K562 (cell line): ENCODE measurements at regions not wholly inside any gene's neighbourhood (a gene's known extent, or its start where the extent isn't known, plus 50 kb on each side); places are given as distances from the start of the nearest gene placed in this dataset.

Source experiments
- ARNT ChIP-seq, 2 experiments: fragments of 450-650 bp; IDR thresholded peaks; 2 replicates each; pipeline ENCODE4 v1.6.1; 2016; ENCODE audit warnings: mild to moderate bottlenecking in 1 of 2
- EWSR1 ChIP-seq: fragments of 450-650 bp; IDR thresholded peaks from 2 replicates; pipeline ENCODE4 v1.6.1; 2018; ENCODE audit warnings: borderline replicate concordance, mild to moderate bottlenecking, low read depth, moderate library complexity; ENCODE audit not compliant: partially characterized antibody
- FOXJ3 ChIP-seq: sonication (generic); formaldehyde crosslinking; IDR thresholded peaks from 2 replicates; pipeline ENCODE4 v1.4.0; 2020; ENCODE audit warnings: mild to moderate bottlenecking, missing genetic modification reagents
- HDAC8 ChIP-seq: fragments of 450-650 bp; IDR thresholded peaks from 2 replicates; pipeline ENCODE4 v1.6.1; 2016; ENCODE audit warnings: mild to moderate bottlenecking, missing genetic modification characterization, moderate library complexity, missing compliant biosample characterization
- HDGF ChIP-seq: fragments of 450-650 bp; IDR thresholded peaks from 2 replicates; pipeline ENCODE4 v1.6.1; 2016
- HSF4 ChIP-seq: fragments of 250-450 bp; sonication (Bioruptor Pico); IDR thresholded peaks from 2 replicates; pipeline ENCODE4 v2.1.2; 2022; ENCODE audit warnings: mild to moderate bottlenecking, moderate library complexity, borderline replicate concordance
- KDM4B ChIP-seq, 2 experiments: fragments of 450-650 bp in 1 of 2; sonication (generic) in 1 of 2; IDR thresholded peaks; 2 replicates each; pipeline ENCODE4 v1.6.1; 2016 to 2017; ENCODE audit warnings: borderline replicate concordance in 2 of 2, antibody characterized with exemption in 1 of 2, low read depth in 1 of 2, mild to moderate bottlenecking in 1 of 2
- MEF2A ChIP-seq: IDR thresholded peaks from 2 replicates; pipeline ENCODE4 v1.6.1; 2011; ENCODE audit warnings: low read depth, mild to moderate bottlenecking, low read length, moderate library complexity; ENCODE audit not compliant: control insufficient read depth
- POLR2H ChIP-seq: IDR thresholded peaks from 2 replicates; pipeline ENCODE4 v1.6.1; 2016; ENCODE audit warnings: missing genetic modification characterization, low read depth, mild to moderate bottlenecking, control low read depth, missing compliant biosample characterization, moderate library complexity
- PRPF4 ChIP-seq: fragments of 200-400 bp; formaldehyde crosslinking; IDR thresholded peaks from one replicate; pipeline ENCODE4 v1.6.1; 2017; ENCODE audit warnings: low read length, low read depth, mild to moderate bottlenecking; ENCODE audit not compliant: insufficient read depth, poor library complexity, severe bottlenecking
- RB1 ChIP-seq: fragments of 450-650 bp; IDR thresholded peaks from 2 replicates; pipeline ENCODE4 v1.6.1; 2017; ENCODE audit warnings: low read depth, mild to moderate bottlenecking
- RBM25 ChIP-seq: fragments of 200-400 bp; formaldehyde crosslinking; IDR thresholded peaks from 2 replicates; pipeline ENCODE4 v1.6.1; 2018; ENCODE audit warnings: low read length, low read depth, moderate library complexity; ENCODE audit not compliant: severe bottlenecking
- SNIP1 ChIP-seq: fragments of 450-650 bp; IDR thresholded peaks from 2 replicates; pipeline ENCODE4 v1.7.1; 2017; ENCODE audit warnings: low read depth, mild to moderate bottlenecking
- STAT5B ChIP-seq: fragments of 250-450 bp; sonication (Bioruptor Pico); IDR thresholded peaks from 2 replicates; pipeline ENCODE4 v1.8.0; 2021; ENCODE audit warnings: mild to moderate bottlenecking, inconsistent platforms
- ZBTB8A ChIP-seq: fragments of 450-650 bp; IDR thresholded peaks from 2 replicates; pipeline ENCODE4 v1.6.1; 2018; ENCODE audit warnings: mild to moderate bottlenecking, moderate library complexity; ENCODE audit not compliant: partially characterized antibody
- ZNF3 ChIP-seq: fragments of 250-450 bp; sonication (Bioruptor Pico); IDR thresholded peaks from 2 replicates; pipeline ENCODE4 v1.5.0; 2021; ENCODE audit warnings: mild to moderate bottlenecking, moderate library complexity
- ZNF586 ChIP-seq: fragments of 450-650 bp; formaldehyde crosslinking; conservative IDR thresholded peaks from 2 replicates; pipeline ENCODE4 v1.4.0; 2020; ENCODE audit warnings: mild to moderate bottlenecking, moderate library complexity
- TF ChIP-seq, protein P1 (sequence below), 2 experiments: fragments of 200-800 bp in 1 of 2; sonication (Bioruptor generic) in 1 of 2; sonication (generic) in 1 of 2; formaldehyde crosslinking in 1 of 2; IDR thresholded peaks in 1 of 2; conservative IDR thresholded peaks in 1 of 2; 2 replicates each; pipeline versions ENCODE4 v1.5.0 to v1.6.1; 2016 to 2020; ENCODE audit warnings: missing compliant biosample characterization in 1 of 2, missing genetic modification characterization in 1 of 2, missing genetic modification reagents in 1 of 2
- TF ChIP-seq, protein P2 (sequence below): IDR thresholded peaks from 2 replicates; pipeline ENCODE4 v1.6.1; 2011; ENCODE audit not compliant: insufficient read length; ENCODE audit errors: extremely low read depth
- TF ChIP-seq, protein P3 (sequence below): conservative IDR thresholded peaks from 2 replicates; pipeline ENCODE4 v1.6.1; 2011; ENCODE audit warnings: low read depth, mild to moderate bottlenecking, low read length; ENCODE audit not compliant: control insufficient read depth
- TF ChIP-seq, protein P4 (sequence below): fragments of 450-650 bp; formaldehyde crosslinking; conservative IDR thresholded peaks from 2 replicates; pipeline ENCODE4 v1.4.0; 2022; ENCODE audit warnings: mild to moderate bottlenecking, missing genetic modification characterization
- TF ChIP-seq, protein P5 (sequence below): sonication (generic); formaldehyde crosslinking; IDR thresholded peaks from 2 replicates; pipeline ENCODE4 v1.8.0; 2023; ENCODE audit warnings: mild to moderate bottlenecking, missing genetic modification reagents

DNA sequence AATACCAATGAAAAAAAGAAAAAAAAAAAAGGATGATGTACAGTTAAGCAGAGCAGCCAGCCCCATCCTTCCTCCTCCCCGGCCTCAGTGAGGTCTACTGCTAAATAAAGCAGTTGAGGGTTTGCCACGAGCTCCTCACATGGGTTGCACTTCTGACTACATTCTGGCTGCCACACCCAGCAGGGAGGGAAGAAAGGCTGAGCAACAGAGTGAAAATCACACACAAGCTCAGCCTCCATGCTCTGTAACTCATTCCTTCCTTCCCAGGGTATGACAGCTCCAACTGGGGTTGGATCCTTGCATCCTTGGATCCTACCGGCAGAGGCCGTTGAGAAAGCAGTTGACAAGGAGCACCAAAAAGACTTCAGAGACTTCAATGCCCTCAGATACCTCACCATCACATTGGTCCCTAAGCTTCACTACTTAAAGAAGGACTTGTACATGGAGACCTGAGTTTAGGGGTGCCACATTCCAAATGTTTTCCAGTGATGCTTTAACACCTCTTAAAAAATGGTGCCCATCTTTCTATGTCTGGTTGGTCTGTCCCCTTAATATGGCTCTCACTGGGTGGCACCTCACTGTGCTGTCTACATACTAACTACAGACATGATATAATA, 52.9 kb upstream of the PIK3CG start (continued):
- TF ChIP-seq HDAC8 (tag) (0 out of 2 replicates have a peak, but pooled peaks have one; percentile 76), ZNF3 (no peak), MEF2A (no peak), SNIP1 (no peak), PRPF4 (no peak), ZNF586 (CRISPR knock-in tag) (no peak), STAT5B (CRISPR knock-in tag) (no peak), EWSR1 (no peak), ZBTB8A (no peak), POLR2H (tag) (peak; percentile 44; the same call in 1 of the 2 replicates), RB1 (no peak), HDGF (no peak), ARNT (IDR thresholded peaks at IDR 0.05) (no peak), HSF4 (peak; percentile 16; the same call in 1 of the 2 replicates), KDM4B (IDR thresholded peaks at IDR 0.05; ENCODE audit: borderline replicate concordance in 2 of 2, low read depth in 1 of 2) (no peak), RBM25 (no peak), FOXJ3 (no peak)
- TF ChIP-seq, protein P1, sequence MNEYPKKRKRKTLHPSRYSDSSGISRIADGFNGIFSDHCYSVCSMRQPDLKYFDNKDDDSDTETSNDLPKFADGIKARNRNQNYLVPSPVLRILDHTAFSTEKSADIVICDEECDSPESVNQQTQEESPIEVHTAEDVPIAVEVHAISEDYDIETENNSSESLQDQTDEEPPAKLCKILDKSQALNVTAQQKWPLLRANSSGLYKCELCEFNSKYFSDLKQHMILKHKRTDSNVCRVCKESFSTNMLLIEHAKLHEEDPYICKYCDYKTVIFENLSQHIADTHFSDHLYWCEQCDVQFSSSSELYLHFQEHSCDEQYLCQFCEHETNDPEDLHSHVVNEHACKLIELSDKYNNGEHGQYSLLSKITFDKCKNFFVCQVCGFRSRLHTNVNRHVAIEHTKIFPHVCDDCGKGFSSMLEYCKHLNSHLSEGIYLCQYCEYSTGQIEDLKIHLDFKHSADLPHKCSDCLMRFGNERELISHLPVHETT (CRISPR knock-in tag; conservative IDR thresholded peaks at IDR 0.05 in 1 of 2, IDR thresholded peaks at IDR 0.05 in 1 of 2) = no peak
- TF ChIP-seq, protein P2, sequence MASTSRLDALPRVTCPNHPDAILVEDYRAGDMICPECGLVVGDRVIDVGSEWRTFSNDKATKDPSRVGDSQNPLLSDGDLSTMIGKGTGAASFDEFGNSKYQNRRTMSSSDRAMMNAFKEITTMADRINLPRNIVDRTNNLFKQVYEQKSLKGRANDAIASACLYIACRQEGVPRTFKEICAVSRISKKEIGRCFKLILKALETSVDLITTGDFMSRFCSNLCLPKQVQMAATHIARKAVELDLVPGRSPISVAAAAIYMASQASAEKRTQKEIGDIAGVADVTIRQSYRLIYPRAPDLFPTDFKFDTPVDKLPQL = no peak
- TF ChIP-seq, protein P3, sequence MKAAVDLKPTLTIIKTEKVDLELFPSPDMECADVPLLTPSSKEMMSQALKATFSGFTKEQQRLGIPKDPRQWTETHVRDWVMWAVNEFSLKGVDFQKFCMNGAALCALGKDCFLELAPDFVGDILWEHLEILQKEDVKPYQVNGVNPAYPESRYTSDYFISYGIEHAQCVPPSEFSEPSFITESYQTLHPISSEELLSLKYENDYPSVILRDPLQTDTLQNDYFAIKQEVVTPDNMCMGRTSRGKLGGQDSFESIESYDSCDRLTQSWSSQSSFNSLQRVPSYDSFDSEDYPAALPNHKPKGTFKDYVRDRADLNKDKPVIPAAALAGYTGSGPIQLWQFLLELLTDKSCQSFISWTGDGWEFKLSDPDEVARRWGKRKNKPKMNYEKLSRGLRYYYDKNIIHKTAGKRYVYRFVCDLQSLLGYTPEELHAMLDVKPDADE = no peak
- TF ChIP-seq, protein P4, sequence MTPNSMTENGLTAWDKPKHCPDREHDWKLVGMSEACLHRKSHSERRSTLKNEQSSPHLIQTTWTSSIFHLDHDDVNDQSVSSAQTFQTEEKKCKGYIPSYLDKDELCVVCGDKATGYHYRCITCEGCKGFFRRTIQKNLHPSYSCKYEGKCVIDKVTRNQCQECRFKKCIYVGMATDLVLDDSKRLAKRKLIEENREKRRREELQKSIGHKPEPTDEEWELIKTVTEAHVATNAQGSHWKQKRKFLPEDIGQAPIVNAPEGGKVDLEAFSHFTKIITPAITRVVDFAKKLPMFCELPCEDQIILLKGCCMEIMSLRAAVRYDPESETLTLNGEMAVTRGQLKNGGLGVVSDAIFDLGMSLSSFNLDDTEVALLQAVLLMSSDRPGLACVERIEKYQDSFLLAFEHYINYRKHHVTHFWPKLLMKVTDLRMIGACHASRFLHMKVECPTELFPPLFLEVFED (CRISPR knock-in tag) = no peak
- TF ChIP-seq, protein P5, sequence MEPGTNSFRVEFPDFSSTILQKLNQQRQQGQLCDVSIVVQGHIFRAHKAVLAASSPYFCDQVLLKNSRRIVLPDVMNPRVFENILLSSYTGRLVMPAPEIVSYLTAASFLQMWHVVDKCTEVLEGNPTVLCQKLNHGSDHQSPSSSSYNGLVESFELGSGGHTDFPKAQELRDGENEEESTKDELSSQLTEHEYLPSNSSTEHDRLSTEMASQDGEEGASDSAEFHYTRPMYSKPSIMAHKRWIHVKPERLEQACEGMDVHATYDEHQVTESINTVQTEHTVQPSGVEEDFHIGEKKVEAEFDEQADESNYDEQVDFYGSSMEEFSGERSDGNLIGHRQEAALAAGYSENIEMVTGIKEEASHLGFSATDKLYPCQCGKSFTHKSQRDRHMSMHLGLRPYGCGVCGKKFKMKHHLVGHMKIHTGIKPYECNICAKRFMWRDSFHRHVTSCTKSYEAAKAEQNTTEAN (CRISPR knock-in tag) = no peak
